GM19467 (cell line): ENCODE measurements at regions not wholly inside any gene's neighbourhood (a gene's known extent, or its start where the extent isn't known, plus 50 kb on each side); places are given as distances from the start of the nearest gene placed in this dataset.

Experiments
- ATAC-seq: cut with Tn5 transposase; IDR thresholded peaks from one replicate; pipeline ENCODE4 v1.9.1; 2021; ENCODE audit warnings: mild to moderate bottlenecking, moderate library complexity; ENCODE audit not compliant: unreplicated experiment

- no peak for ATAC-seq
These were observed 63.0 kb downstream of the INSIG1 start for GRCh38 chr7:155360495-155361345.

DNA sequence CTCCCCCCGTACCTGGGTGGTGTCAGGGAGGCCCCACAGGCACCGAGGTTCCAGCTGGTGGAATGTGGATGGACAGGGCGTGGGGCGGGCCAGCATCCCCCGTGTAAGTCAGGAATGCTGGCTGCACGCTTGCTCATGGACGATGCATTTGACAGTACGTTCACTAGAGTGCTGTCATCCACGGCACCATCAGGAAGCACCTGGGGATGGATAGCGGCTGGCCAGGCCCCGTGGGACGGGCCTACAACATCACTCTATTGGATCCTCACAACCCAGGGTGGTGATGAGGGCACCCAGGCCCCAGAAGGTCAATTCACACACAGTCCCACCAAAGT is 63.6 kb downstream of the INSIG1 start:
- ATAC-seq, result no peak

DNA sequence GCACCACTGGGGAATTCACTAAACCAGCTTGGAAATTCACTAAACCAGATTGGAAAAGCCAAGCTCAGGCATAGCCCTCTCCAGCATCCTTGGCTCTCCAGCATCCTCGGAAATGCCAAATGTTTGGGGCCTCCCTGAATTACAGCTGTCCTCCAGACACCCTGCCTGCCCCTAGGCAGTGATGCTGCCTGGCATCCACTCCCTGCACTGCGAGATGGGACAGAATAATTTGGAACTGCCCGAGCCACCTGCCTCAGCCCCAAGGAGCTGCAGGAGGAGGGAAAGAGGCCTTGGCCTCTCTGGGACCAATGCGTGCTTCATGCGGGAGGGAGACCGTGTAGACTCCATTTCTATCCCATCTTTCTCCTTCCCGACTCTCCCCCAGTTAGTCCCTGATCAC is 64.3 kb downstream of the INSIG1 start:
- no peak for ATAC-seq

DNA sequence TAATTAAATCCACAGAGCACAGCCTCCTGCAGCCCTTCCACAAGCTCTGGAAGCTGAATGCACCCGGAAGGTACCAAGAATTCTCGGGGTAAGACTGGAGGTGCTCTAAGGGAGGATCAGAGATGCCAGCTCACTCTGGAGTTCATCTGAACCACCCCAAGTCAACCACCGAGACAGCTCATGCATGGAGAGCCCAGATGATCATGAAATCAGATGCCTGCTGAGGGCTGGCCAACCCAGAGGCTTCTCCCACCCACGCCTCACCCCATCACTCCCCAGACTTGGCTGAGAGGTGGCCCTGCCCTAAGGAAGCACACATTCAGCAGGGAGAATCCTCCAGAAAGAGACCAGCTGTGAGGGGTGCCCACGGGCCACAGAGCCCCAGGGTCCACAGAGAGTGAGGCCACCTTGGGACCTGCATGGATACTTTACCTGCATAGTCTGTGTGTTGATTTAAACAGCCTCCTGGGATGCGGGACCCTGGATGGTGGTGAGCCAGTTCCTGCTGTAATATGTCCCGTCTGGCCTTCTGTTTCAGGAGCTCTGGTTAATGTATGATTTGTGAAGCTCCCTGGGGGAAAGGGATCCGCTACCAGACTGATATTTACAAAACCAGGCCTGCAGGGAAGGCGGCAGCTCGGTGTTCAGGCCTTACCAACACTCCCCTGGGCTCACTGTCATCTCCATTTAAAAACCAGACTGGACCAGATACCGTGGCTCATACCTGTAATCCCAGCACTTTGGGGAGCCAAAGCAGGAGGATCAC is 64.9 kb downstream of the INSIG1 start:
- no peak for ATAC-seq

DNA sequence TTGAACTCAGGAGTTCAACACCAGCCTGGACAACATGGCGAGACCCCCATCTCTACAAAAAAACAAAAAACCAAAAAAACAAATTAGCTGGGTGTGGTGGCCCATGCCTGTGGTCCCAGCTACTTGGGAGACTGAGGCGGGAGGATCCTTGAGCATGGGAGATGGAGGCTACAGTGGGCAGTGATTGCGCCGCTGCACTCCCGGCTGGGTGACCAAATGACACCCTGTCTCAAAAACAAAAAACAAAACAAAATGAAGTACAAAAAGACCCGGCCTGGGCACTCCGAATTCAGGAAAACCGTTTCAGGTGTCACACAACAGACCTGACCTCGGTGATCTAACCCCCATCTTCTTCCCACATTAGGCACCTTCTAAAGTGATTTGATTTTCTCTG is 65.5 kb downstream of the INSIG1 start:
- no peak for ATAC-seq

DNA sequence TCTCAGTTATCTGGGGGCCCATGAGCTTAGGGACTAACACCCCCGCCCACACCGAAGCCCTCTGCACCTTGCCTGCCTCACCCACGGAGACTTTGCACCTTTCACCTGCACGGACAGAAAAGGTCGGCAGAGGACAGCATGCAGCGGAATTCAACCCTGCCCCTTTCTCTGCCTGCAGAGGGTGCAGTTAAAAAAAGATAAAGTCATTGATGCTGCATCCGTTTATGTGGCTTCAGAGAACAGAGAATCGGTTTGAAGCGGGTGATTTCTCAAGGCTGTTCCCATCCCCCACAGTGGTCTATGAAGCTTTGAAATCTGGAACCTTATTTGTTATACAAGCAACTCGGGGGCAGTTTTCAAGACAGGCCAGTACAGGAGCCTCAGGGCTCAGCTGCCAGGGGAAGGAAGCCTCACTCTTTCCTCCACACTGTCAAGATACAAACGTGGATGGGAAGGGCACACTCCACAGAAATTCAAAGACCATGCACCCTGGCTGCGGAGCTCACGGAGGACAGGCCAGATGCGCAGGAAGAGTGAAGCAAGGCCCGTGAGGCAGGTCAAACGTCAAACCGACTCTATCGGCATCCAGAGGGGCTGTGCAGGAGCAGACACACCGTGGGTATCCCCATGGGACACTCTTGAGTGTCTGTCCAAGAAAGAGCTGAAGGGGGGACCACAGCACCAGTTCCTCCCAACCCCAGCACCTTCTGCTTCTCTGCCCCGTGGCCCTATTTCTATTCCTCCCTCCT is 66.3 kb downstream of the INSIG1 start:
- ATAC-seq, result no peak

DNA sequence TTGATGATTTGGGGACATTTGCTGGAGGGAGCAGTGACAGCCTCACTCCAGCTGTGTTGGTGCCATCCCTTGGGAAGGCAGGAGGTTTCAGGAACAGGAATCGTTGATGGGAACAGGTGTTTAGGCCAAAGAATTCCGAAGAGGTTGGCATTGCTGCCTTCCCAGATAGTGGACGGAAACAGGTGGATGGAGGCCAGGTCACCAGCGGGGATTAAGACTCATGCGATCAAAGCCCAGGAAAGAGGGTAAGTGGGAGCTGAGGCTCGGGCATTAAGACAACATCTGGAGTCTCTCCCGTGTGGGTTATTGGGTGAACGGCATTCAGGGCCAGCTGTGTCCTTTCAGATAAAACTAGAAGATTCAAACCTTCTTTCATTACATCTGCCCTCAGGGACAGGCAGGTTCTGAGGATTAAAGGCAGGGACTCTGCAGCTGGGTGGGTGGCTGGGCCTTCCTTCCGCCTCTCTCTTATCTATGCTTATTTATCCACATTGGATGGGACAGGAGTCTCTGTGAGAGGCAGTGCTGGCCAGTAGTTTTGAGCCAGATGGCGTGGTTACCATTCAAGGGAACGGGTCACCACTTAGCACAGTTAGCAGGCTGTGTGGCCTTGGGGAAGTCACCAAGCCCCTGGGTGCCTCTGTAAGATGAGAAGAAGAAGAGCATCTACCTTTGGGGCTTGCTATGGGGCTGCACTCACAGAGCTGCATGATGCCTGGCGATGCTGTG is 67.6 kb downstream of the INSIG1 start:
- no peak for ATAC-seq

DNA sequence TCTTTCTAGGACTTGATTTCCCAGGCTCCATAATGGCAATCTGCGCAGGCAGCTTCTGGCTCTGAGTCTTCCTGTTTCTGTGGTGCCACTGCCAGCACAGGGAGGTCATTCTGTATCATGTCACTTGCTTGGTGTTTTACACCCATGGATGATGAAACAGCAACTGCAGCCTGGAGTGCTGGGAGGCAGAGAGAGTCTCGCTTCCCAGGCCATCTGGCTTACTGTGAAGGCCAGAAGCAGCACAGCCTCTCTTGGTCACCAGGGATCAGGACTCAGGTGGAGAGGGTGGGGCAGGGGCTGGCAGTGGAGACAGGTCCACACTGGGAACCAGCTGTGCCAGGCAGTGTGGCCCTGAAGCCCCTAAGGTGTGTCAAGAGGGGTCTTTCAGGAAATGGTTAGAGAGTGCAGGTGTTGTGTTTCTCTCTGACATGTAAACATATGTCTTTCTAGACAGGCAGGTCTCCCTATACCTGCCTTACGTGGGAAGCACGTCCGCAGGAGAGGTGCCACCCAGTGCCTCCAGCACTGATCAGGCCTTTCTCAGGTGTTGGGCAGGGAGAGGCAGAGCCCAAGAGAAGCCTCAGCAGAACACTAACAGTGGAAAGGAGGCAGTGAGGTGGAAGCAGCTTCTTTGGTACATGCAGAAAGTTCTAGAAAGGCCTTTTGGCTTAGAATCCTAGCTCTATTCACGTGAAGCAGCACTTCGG is 71.4 kb downstream of the INSIG1 start:
- ATAC-seq, result no peak

- no peak for ATAC-seq
These were observed 72.1 kb downstream of the INSIG1 start for GRCh38 chr7:155369766-155370165.

DNA sequence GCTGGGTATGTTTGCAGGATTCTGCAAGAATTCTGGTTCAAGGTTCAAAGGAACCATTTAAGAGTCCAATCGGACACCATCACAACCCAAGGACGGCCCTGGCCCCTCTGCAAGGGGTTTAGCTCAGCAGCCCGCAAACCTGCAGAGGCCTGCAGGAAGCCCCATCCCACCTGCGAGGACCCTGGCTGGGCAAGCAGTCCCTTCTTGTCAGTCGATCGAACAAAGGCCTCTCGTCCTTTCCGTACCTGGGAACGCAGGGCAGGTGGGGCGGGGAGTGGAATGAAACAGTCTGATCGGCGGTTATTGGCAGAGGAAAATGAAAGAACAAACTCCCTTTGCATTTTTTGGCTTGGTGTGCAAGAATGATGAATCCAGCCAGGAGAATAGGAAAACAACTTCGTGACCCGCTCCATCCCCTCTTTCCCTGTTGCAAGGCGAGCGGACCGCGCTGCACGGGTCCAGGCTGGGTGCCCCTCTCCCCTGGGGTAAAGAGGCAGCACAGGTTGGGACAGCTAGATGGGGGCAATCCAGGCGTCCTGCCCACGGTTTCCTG is 73.7 kb downstream of the INSIG1 start:
- no peak for ATAC-seq

DNA sequence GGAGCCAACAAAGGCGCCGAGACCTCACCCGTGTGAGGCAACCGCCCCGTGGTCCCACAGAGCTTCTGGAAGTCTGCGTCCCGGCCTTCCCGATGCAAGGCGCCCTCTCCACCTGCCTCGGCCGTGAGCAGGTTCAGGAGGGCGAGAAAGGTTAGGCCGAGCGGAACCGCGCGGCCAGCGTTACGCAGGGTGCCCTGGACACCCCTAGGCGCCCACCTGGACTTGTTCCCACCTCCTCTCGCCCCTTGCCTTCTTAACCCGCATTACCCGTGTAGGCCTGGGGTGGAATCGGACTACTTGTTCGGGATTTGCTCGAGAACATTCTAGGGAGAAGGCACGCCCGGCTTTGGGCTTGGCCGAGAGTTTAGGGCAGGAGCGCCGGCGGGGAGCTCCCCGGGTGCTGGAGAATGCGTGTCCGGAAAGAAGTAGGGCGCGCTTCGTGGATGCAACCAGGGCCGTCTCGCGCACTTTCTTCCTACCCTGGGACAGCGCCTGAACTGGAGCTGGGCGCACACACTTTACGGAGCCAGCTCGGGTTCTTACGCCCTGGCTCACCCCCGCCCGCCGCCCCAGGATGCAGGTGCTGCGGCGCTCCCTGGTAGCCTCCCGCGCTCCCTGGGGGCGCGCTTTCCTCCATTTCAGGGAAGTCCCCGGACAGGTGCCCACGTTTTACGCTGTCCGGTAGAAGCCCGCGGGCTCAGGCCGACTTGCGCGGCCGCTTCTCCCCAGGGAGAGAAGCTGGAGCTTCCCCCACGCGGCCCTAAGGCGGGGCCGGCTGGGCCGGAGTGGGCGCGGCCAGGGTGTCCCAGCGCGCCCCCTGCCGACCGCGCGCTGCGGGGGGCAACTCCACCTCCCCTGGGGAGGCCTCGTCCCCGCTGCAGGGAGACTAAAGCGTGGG is 74.5 kb downstream of the INSIG1 start:
- no peak for ATAC-seq

- ATAC-seq, result no peak
These were observed 75.2 kb downstream of the INSIG1 start for GRCh38 chr7:155372782-155373358.

DNA sequence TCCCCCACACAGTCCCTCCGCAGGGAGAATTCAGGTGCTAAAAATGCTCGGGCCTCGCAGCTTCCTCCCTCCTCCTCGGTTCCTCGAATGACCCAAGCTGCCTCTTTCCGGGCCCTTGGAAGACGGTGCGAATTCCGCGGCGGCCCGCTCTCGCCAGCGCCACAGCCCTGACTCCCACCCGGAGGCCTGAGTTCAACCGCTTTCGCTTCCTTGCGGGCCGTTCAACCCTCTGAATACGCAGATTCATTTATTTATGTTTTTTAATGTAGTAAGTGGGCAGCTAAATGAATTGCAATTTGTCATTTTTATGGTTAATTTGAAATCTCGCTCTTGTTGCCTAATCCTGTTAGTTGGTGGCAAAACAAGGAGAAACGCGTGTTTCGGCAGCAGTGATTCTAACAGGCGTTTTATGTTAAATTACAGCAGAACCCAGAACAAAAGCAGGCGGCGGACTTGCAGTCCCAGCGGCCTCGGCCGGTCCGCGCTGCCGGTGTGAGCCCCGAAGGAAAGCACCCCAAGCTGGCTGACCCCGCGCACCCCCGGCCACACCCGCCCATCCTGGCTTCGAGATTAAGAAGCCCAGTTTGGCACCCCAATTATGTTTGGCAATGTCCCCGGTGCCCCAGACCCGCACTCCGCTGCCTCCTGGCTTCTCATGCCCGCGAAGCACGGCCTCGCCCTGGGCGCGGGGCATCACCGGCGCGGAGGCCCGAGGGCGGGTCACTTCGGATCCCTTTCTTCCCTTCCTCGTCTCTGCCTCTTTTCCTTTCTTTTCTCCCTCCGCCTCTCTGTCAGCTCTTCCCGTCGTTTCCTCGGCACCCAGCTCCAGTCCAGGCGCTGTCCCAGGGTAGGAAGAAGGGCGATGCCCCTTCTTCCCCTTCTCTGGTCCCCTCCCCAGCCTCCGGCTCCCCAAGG is 75.9 kb downstream of the INSIG1 start:
- no peak for ATAC-seq

- no peak for ATAC-seq
These were observed 76.9 kb downstream of the INSIG1 start for GRCh38 chr7:155374276-155375252.

DNA sequence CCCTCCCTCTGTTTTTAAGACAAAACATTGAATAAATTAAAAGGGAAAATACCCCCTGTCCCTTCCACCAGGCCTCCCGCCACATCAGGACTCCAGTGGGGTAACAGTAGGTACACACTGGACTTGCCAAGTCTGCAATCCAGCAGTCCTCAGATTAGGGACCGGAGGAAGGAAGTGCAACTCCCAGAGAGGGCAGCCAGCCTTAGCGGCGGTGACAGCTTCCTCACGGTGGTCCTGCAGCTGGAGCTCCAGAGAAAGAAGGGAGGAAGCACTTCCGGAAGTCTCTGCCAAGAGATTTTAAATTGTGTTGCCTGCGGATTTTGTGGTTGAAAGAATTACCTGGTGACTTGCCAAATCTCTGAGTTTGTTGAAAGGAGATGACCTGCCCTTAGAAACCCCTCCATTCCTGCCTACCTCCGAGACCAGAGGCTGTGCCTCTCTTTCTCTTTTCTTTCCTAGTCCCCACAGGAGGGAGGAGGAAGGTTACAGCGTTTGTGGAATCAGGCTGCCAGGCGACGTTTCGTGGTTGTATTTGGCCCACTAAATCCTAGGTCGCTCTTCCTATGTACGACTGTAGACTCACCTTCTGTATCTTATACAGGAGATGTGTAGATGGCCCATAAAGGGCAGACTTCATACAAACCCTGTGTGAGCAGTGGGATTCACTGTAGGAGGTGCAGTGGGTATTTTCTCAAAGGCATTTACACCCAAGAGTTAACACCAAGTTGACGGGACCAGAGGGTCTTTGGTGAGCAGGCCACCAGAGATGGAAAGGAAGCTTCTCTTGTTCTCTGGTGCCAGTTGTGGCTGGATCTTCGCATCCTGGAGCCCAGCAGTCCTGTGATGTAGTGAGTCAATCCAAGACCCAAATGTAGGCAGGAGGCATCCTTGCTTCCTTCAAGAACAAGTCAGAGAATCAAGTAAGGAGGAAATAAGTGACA is 77.9 kb downstream of the INSIG1 start:
- no peak for ATAC-seq
